NOMO-1 treated with DMSO at 0.1 percent for 48 hours (cell line): ENCODE measurements at regions not wholly inside any gene's neighbourhood (a gene's known extent, or its start where the extent isn't known, plus 50 kb on each side); places are given as distances from the start of the nearest gene placed in this dataset.

ENCODE experiments used
- DNase-seq: peaks from one replicate; lab custom pipeline; 2025; ENCODE audit not compliant: unreplicated experiment; lab: John Stamatoyannopoulos, UW

GRCh38 chr4:147307896-147308674 lies 172.8 kb upstream of the EDNRA start:
- DNase-seq, result no peak

GRCh38 chr4:147309434-147309833 lies 171.5 kb upstream of the EDNRA start:
- DNase-seq, result no peak

GRCh38 chr4:147310312-147310711 lies 170.6 kb upstream of the EDNRA start:
- DNase-seq, result no peak

GRCh38 chr4:147311956-147312355 lies 168.9 kb upstream of the EDNRA start:
- no peak for DNase-seq

GRCh38 chr4:147312376-147313046 lies 168.4 kb upstream of the EDNRA start:
- DNase-seq, result no peak

- DNase-seq, result no peak
These were observed 167.8 kb upstream of the EDNRA start for GRCh38 chr4:147313108-147313507.

- DNase-seq, result no peak
These were observed 162.3 kb upstream of the EDNRA start for GRCh38 chr4:147318586-147318985.

GRCh38 chr4:147325571-147325981 lies 155.3 kb upstream of the EDNRA start:
- no peak for DNase-seq

GRCh38 chr4:147326591-147326990 lies 154.3 kb upstream of the EDNRA start:
- DNase-seq, result no peak

- no peak for DNase-seq
These were observed 153.6 kb upstream of the EDNRA start for GRCh38 chr4:147327322-147327721.

- no peak for DNase-seq
These were observed 152.7 kb upstream of the EDNRA start for GRCh38 chr4:147328189-147328588.

- no peak for DNase-seq
These were observed 152.0 kb upstream of the EDNRA start for GRCh38 chr4:147328756-147329446.

- DNase-seq, result no peak
These were observed 148.8 kb upstream of the EDNRA start for GRCh38 chr4:147332091-147332490.

- DNase-seq, result no peak
These were observed 146.4 kb upstream of the EDNRA start for GRCh38 chr4:147334478-147334877.

- DNase-seq, result no peak
These were observed 145.7 kb upstream of the EDNRA start for GRCh38 chr4:147335183-147335582.

GRCh38 chr4:147336252-147336651 lies 144.6 kb upstream of the EDNRA start:
- no peak for DNase-seq

- no peak for DNase-seq
These were observed 141.8 kb upstream of the EDNRA start for GRCh38 chr4:147339100-147339499.

GRCh38 chr4:147340111-147340510 lies 140.8 kb upstream of the EDNRA start:
- no peak for DNase-seq

- DNase-seq, result no peak
These were observed 140.2 kb upstream of the EDNRA start for GRCh38 chr4:147340591-147341120.

- DNase-seq, result no peak
These were observed 137.2 kb upstream of the EDNRA start for GRCh38 chr4:147343692-147344091.

GRCh38 chr4:147345662-147346061 lies 135.2 kb upstream of the EDNRA start:
- DNase-seq, result no peak

GRCh38 chr4:147347217-147347616 lies 133.7 kb upstream of the EDNRA start:
- no peak for DNase-seq
